ENCODE measurements at regions not wholly inside any gene's neighbourhood (a gene's known extent, or its start where the extent isn't known, plus 50 kb on each side); places are given as distances from the start of the nearest gene placed in this dataset.
"Not testable (repeated sequence)": the region's sequence is repeated elsewhere in the genome, so short reads cannot be mapped to it uniquely, and the experiment has no call there.

DNA sequence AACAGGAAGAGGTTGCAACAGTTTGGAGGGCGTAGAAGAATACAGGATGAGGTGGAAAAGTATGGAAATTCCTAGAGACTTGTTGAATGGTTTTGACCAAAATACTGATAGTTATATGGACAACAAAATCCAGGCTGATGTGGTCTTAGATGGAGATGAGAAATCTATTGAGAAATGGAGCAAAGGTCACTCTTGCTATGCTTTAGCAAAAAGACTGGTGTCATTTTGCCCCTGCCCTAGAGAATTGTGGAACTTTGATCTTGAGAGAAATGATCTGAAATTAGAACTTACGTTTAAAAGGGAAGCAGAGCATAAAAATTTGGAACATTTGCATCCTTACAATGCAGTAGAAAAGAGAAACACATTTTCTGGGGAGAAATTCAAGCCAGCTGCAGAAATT lies 686.9 kb upstream of the GBE1 start:
- WGBS, 2 donors, result 17 to 69% methylated on average over 2 of the region's 2 CpGs
- no peaks in the 10 kb centered on the region for H3K4me1 ChIP-seq
- no peaks in the 10 kb centered on the region for H3K36me3 ChIP-seq
- DNase-seq, result no peak
- no peaks in the 10 kb centered on the region for H3K27me3 ChIP-seq
- intact Hi-C loops (cut with DNase I), result no loop called here
- H3K4me3 ChIP-seq, result no peak overlapping the region
- H3K27ac ChIP-seq, result no peak overlapping the region
- peaks cover 0 to 7% (median 0%) of the 10 kb centered on the region in 3 donors for H3K9me3 ChIP-seq
- TF ChIP-seq, protein P1, sequence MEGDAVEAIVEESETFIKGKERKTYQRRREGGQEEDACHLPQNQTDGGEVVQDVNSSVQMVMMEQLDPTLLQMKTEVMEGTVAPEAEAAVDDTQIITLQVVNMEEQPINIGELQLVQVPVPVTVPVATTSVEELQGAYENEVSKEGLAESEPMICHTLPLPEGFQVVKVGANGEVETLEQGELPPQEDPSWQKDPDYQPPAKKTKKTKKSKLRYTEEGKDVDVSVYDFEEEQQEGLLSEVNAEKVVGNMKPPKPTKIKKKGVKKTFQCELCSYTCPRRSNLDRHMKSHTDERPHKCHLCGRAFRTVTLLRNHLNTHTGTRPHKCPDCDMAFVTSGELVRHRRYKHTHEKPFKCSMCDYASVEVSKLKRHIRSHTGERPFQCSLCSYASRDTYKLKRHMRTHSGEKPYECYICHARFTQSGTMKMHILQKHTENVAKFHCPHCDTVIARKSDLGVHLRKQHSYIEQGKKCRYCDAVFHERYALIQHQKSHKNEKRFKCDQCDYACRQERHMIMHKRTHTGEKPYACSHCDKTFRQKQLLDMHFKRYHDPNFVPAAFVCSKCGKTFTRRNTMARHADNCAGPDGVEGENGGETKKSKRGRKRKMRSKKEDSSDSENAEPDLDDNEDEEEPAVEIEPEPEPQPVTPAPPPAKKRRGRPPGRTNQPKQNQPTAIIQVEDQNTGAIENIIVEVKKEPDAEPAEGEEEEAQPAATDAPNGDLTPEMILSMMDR (IDR thresholded peaks at IDR 0.05), result no peak
- no peak for TF ChIP-seq POLR2A (IDR thresholded peaks at IDR 0.05)

GRCh38 chr3:82428821-82429220 lies 667.4 kb upstream of the GBE1 start:
- H3K4me1 ChIP-seq; H3K9me3 ChIP-seq; H3K27me3 ChIP-seq; H3K36me3 ChIP-seq; intact Hi-C loops (cut with DNase I); H3K27ac ChIP-seq; DNase-seq; H3K4me3 ChIP-seq: not testable (repeated sequence)
- WGBS, 2 donors, result 17 to 19% methylated on average over 7 of the region's 7 CpGs

DNA sequence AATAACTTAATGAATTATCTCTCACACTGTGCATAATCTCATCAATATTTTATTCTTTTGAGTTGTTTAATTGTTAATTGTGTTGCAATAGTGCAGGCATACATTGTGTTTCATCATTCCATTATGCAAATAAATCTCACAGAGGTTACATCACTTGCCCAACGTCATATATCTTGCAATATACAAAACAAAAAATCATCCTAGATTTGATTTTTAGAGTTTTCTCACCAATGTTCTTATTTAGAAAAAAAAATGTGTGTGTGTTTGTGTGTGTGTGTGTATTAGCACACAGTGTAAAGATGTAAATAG lies 662.5 kb upstream of the GBE1 start:
- DNase-seq, result no peak
- Histone ChIP-seq H3K4me1 (no peaks in the 10 kb centered on the region), H3K27me3 (no peaks in the 10 kb centered on the region), H3K9me3 (no peaks in the 10 kb centered on the region), H3K36me3 (no peaks in the 10 kb centered on the region), H3K4me3 (no peak overlapping the region), H3K27ac (no peak overlapping the region)
- intact Hi-C loops (cut with DNase I), result no loop called here
- TF ChIP-seq, protein P1 (IDR thresholded peaks at IDR 0.05), result no peak
- no peak for TF ChIP-seq POLR2A (IDR thresholded peaks at IDR 0.05)
- 12 to 20% methylated on average over 1 of the region's 1 CpG for WGBS, 2 donors

DNA sequence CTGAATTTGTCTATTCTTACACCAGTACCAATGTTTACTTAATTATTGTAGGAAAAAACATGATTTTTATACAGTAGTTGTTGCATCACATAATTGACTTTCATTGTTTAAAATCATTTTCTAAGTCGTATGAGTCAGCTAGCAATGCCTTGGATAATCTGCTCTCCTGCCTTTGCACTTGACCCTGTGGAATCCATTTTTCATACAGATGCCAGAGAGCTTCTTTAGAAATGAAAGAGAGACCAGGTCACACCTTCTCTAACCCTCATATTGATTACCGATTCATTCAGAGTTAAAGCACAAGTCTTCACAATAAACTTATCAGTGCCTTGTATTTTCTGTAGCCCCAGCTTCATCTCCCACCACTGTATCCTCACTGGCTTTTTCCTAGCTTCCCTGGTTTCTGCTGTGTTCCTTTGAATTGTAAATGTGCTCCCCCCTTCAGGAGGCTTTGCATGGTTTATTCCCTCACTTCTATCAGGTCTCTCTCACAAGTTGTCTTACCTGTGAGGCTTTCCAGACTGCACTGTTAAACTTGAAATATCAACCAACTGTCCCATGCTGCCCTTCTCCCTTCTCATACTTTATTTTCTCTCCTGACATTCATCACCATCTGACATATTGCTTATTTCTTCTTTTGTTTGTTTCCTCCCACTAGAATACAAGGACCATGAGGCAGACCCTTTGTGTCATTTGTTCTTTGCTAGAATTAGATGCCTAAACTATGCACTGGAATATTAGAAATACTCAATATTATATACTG lies 662.0 kb upstream of the GBE1 start:
- Histone ChIP-seq H3K27ac (no peak overlapping the region), H3K4me1 (no peaks in the 10 kb centered on the region)
- intact Hi-C loops (cut with DNase I), result no loop called here

GRCh38 chr3:82416830-82417229 lies 655.4 kb upstream of the GBE1 start:
- Histone ChIP-seq H3K4me3 (no peak overlapping the region), H3K4me1 (no peaks in the 10 kb centered on the region), H3K27me3 (no peaks in the 10 kb centered on the region), H3K36me3 (no peaks in the 10 kb centered on the region), H3K9me3 (no peaks in the 10 kb centered on the region), H3K27ac (no peak overlapping the region)
- no peak for DNase-seq
- intact Hi-C loops (cut with DNase I), result no loop called here
- TF ChIP-seq POLR2A (IDR thresholded peaks at IDR 0.05), result no peak
- TF ChIP-seq, protein P1 (IDR thresholded peaks at IDR 0.05), result no peak
- 50 to 71% methylated on average over 1 of the region's 1 CpG for WGBS, 2 donors

More for the DNA sequence above, 662.0 kb upstream of the GBE1 start:
- Histone ChIP-seq H3K9me3 (no peaks in the 10 kb centered on the region), H3K36me3 (no peaks in the 10 kb centered on the region), H3K4me3 (no peak overlapping the region), H3K27me3 (no peaks in the 10 kb centered on the region)
- WGBS, 2 donors, result 24 to 28% methylated on average over 2 of the region's 2 CpGs
- DNase-seq, result no peak
- TF ChIP-seq, protein P1 (IDR thresholded peaks at IDR 0.05), result no peak
- TF ChIP-seq POLR2A (IDR thresholded peaks at IDR 0.05), result no peak

DNA sequence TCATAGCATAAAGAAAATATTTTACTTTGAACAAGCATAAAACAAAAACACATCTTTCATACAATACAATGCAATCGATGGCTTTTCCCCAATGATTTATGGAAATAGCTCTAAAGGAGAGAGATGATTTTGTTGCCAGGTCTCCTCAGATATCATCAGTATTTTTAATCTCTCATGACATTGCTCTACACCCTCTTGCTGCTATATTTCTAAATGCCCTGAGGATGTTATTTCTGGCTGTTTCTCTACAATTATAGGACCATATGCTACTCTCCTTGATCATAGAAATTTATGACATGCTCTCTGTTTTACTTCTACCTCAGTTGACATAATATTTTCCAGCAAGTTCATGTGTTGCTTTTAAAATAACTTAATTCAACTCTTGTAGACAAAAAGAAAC lies 654.9 kb upstream of the GBE1 start:
- H3K27ac ChIP-seq, result no peak overlapping the region
- no peaks in the 10 kb centered on the region for H3K9me3 ChIP-seq
- intact Hi-C loops (cut with DNase I), result no loop called here
- no peaks in the 10 kb centered on the region for H3K4me1 ChIP-seq
- H3K36me3 ChIP-seq, result no peaks in the 10 kb centered on the region
- no peak overlapping the region for H3K4me3 ChIP-seq
- 52 to 57% methylated on average over 1 of the region's 1 CpG for WGBS, 2 donors
- H3K27me3 ChIP-seq, result no peaks in the 10 kb centered on the region
- DNase-seq, result no peak
- TF ChIP-seq, protein P1 (IDR thresholded peaks at IDR 0.05), result no peak
- no peak for TF ChIP-seq POLR2A (IDR thresholded peaks at IDR 0.05)
